NCI-H2029 treated with DMSO at 0.1 percent for 48 hours (cell line): ENCODE measurements at regions not wholly inside any gene's neighbourhood (a gene's known extent, or its start where the extent isn't known, plus 50 kb on each side); places are given as distances from the start of the nearest gene placed in this dataset.
"Not testable (repeated sequence)": the region's sequence is repeated elsewhere in the genome, so short reads cannot be mapped to it uniquely, and the experiment has no call there.

ENCODE experiments used
- DNase-seq: peaks from one replicate; lab custom pipeline; 2025; lab: John Stamatoyannopoulos, UW

DNA sequence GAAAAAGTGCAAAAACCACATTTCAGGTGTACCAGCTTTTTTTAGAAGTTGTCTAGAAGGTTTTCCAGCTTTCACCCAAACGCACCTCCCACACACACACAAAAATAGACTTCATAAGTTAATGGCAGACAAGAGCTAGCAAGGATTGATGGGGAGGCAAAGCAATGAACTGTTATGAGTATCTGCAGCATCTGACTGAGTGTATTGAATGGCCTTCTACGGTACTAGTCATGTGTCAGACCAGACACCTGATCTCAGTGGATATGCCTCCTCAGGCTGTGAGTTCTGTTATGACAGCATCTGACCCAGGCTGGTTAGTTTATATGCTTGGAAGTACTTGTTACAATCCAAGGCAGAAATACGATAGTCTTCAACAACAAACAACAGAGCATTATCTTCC is 406.1 kb upstream of the AUTS2 start:
- no peak for DNase-seq

DNA sequence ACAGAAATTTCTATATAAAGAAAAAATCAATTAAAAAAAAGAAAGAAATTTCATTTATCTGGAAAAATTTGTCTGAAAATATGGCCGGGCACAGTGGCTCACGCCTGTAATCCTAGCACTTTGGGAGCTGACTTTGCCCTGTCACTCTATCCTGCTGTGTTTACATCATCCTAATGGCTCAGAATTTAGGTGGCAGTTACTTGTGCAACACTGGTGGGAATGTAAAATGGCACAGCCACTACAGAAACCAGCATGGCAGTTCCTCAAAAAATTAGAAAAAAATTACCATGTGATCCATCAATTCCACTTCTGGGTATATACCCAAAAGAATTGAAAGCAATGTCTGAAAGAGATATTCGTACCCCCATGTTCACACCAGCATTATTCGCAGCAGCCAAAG is 405.2 kb upstream of the AUTS2 start:
- no peak for DNase-seq

DNA sequence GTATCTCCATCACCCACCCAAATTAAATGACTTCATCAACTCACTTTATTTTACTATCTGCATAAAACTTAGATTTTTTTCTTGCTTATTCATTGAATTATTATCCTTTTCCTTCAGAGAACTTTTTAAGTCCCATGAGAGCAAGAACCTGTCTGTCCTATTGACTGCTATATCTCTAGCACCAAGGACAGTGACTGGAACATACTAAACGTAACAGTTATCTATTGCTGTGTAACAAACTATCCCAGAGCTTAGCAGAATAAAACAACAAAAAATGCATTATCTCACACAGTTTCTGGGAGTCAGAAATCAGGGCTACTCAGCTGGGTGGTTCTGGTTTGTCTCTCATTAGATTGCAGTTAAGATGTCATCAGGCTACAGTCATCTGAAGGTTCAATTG is 401.7 kb upstream of the AUTS2 start:
- no peak for DNase-seq

DNA sequence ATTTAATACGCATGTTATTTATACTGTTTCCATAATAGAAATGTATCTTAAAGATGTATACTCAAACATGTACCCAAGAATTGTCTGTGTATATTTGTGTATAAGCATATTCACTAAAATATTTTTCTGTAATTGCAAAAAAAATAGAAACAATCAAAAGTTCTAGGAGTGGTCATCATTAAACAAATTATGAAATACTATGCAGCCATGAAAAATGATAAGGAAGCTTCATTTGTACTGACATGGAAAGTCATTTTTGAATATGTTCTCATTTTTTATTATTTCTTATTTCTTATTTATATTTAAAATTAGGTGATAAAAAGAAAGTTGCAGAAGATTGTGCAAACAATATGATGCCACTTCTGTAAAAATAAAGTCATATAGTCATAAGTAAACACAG is 400.0 kb upstream of the AUTS2 start:
- DNase-seq: no peak

DNA sequence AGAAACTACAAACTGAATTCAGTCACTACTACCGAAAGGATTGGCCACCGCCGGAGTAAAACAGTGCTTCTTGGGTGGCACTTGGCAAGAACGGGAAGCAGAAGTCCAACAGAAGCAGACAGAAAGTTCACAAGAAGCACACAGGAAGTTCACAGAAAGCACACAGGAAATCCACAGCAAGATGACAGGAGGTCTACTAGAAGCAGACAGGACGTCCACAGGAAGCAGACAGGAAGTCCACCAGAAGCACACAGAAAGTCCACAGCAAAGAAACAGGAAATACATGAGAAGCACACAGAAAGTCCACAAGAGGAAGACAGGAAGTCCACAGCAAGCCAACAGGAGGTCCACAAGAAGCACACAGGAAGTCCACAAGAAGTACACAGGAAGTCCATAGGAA is 399.2 kb upstream of the AUTS2 start:
- no peak for DNase-seq

DNA sequence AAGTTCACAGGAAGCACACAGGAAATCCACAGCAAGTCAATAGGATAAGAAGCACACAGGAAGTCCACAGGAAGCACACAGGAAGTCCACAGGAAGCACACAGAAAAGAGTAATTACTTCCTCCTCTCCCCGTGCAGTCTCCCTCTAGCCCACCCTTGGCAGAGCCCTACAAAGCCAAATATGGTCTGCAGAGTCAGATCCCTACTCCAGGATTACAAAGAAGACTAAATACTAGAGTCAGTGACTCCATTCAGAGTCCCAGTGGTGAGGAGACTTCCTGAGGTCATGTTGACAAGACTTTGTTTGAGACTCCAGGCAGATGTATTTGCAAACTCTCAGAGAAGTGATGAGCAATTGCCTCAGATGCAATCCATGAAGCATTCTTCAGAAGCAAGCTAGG is 398.6 kb upstream of the AUTS2 start:
- no peak for DNase-seq

DNA sequence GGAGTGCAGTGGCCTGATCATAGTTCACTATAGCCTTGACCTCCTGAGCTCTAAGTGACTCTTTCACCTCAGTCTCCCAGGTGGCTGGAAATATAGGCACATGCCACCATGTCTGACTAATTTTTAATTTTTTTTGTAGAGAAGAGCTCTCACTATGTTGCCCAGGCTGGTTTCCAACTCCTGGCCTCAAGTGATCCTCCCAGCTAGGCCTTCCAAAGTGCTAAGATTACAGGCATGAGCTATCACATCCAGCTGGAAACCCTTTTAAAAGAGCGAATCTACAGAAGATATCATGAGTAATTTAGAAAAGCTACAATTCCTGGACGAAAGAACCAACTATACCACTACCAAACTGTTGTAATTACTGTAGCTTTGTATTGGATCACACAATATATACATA is 394.4 kb upstream of the AUTS2 start:
- no peak for DNase-seq

DNA sequence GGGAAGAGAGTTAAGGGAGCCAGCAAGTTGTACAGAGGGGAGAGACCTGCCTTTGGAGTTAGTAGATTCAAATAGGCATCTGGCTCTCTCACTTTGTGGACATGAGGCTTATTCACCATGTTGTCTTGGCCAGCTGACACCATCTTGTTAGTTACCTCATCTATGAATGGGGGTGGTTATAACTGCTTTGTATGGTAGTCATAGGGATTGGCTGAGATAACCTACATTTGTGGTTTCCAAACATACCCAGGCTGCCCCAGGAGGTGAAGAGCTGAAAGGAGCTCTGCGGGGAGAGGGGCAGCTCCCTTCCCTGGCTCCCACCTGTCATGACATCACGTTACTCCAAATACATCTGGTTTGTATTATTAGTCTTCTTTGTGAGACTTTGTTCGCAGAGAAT is 393.3 kb upstream of the AUTS2 start:
- DNase-seq: no peak

DNA sequence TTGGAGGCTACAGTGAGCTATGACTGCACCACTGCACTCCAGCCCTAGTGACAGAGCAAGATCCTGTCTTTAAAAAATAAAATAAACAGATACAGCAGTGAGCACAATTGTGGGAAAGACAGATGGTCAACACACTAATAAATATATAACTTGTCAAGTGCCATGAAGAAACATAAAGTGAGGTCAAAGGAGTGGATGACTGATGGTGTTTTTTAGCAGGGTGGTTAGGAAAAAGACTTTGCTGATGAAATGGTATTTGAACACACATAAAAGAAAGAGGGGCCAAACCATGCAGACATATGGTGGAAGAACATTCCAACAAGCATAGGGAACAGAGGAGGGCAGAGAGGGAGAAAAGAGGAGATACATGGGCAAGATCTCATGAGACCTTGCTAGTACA is 392.7 kb upstream of the AUTS2 start:
- DNase-seq: no peak

DNA sequence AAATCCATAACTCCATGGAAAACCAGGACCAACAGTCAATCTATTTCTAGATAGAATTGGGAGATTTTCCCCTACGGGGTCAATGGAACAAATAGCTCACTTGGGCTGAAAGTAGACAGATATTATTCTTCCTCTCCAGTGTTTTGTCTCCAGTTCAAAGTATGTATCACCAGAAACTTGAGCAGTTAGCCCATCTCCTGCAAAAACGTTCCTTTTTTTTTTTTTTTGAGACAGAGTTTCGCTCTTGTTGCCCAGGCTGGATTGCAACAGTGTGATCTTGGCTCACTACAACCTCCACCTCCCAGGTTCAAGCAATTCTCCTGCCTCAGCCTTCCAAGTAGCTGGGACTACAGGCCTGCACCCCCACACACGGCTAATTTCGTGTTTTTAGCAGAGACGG is 390.0 kb upstream of the AUTS2 start:
- DNase-seq: no peak

DNA sequence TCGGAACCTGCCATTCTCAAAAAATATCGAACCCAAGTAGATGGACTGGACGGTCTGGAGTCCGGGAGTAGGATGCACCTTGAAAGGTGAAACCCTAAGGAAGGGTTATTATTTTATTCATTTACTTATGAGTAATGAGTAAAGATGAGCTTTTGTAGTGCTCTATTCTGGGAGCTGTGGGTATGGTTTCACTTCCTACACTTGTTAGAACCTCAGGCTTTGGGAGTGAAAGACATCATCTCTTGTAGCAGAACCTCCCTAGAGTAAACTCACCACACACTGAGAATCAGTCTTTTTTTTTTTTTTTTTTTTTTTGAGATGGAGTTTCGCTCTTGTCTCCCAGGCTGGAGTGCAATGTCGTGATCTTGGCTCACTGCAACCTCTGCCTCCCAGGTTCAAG is 389.4 kb upstream of the AUTS2 start:
- DNase-seq: no peak

DNA sequence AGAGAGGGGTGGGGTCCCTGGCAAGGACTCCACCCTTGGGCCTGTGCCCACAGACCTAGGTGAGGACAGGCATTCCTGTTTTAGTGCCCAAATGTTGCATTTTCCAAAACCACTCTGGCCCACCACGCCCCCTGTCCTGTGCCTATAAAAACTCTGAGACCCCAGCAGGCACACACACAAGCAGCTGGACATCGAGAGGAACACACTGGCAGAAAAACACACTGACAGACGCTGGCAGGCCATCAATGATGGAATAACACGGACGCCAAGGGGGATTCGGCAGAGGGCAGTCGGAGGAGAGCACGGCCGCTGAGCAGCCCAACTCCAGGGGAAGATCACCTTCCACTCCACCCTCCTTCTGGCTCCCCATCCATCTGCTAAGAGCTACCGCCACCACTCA is 386.9 kb upstream of the AUTS2 start:
- no peak for DNase-seq

DNA sequence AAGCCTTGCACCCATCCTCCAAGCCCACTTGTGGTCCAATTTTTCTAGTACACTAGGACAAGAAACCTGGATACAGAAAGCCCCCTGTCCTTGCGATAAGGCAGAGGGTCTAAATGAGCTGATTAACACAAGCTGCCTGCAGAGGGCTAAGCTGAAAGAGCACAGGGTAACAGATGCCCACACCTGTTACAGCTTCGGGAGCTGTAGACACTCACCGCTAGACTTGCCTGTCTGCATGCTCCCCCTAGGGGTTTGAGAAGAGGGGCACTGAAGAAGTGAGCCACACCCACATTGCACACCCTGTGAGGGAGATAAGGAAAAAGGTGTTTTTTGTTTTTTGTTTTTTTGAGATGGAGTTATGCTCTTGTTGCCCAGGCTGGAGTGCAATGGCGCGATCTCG is 386.5 kb upstream of the AUTS2 start:
- DNase-seq: no peak

DNA sequence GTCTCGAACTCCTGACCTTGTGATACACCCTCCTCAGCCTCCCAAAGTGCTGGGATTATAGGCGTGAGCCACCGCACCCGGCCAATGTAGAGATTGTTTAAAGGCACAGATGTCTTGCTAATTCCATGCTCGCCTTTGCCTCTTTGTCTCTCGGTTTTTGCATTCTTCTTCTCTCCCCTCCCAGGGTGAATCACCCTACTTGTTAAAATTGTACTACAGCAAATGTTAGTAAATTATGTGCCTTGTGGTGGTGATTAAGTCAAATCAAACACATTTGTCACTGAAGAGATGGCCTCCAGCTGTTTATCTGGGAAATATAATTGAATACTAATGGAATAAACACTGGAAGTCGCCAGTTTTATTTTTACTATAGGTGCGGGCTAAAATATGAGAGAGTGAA is 384.4 kb upstream of the AUTS2 start:
- no peak for DNase-seq

DNA sequence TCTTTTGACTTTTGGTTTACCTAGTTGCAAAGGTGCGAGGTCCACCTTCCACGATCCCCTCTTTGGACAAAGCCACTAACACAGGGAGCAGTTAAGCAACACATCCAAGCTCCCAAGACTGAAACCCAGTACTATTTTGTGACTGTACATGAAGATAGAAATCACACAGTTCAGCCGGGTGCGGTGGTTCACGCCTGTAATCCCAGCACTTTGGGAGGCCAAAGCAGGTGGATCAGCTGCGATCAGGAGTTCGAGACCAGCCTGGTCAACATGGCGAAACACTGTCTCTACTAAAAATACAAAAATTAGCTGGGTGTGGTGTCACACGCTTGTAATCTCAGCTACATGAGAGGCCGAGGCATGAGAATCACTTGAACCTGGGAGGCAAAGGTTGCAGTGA is 382.8 kb upstream of the AUTS2 start:
- DNase-seq: not testable (repeated sequence)

DNA sequence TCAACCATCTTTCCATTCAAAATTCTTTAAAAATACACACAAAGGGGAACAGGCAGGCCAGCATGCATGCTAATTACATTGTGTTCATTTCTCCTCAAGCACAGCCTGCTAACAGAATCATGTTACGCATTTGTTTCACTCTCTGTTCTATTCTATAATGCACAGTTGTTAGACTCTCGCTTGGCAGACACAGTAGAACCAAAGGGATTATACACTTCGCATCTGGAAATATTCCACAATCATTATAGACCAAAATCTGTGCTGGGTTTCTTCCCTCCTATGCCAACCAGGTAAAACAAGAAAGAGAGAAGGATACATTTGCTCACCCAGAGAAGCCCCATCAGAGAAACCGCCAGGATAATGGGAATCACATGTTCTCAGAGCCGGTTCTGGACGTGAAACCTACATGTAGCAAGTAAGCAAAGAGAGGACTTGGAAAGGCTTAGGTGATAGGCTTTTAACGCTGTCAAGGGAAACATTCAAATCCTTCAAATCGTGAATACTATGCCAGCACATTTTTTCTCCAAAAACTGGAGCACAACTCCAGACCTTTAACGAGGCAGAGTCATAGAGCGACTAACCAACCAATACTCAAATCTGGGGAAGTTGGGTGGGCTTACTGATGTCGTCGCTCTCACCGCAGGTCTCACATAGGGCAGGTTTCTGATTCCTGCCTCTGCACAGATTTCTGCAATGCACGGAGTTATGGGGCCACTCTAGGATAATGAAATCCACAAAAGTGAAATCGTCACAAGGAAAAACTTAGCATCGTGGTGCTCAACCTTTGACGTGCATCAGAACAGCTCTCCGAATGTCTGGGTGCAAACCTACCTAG is 380.5 kb upstream of the AUTS2 start:
- no peak for DNase-seq

DNA sequence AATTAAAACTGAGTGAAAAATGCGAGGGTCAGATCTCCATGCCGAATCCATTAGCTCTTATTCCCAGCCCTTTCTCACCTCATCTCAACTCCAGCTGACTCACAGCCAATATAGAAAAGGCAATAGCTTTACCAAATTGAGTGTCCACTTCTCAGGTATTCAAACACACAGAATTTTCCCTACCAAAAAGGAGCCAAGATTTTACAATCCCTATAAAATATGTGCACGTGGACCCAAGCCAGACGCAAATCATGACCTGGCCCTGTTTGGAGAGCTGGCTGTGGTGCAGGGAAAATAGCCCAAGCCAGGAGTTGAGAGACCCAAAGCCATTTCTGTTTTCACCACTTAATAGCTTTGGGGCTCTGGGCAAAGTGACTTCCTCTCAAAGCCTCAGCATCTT is 379.7 kb upstream of the AUTS2 start:
- no peak for DNase-seq

DNA sequence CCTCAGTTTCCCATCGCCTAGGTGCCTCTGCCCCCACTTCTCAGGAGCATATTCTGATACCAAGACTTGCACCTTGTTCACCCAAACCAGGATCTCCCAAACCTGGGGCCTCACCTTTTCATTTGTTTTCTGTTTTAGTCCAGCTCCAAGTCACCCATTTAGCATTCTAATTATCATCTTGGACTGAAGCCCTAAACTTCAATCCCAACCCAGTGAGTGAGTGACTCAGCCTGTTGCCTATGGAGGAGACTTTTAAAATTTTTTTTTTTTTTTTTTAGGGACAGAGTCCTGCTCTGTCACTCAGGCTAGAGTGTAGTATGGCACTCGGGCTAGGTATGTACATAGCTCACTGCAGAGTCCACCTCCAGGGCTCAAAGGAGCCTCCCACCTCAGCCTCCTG is 378.9 kb upstream of the AUTS2 start:
- DNase-seq: no peak

DNA sequence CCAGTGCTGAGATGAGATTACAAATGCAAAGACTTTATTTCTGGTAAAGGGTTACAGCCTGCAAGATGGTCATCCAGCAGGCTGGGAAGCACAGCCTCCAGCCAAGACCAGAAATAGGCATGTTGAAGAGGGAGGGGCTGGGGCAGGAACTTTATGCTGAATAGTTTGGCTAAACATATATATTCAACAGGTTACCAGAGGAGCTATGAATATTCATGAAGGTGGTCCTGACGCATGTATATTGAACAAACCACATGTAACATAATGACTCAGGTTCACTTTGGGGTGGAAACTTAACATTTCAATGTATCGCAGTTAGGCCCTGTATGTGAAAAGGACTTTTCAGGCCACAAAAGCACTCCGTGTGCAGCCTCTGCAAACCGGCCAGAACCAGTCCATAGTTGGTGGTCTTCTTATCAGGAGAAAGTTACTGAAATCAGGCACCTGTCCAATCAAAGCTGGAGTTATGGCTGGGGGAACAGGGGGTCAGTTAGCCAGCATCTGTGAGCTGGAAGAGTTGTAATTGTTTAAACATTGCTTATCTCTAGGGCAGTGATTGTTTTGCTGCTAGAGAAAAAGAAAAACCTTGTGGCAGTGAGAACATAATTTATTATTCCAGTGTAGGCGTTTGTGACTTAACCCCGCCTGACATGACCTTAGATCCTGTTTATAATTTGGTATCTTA is 372.9 kb upstream of the AUTS2 start:
- DNase-seq: no peak

DNA sequence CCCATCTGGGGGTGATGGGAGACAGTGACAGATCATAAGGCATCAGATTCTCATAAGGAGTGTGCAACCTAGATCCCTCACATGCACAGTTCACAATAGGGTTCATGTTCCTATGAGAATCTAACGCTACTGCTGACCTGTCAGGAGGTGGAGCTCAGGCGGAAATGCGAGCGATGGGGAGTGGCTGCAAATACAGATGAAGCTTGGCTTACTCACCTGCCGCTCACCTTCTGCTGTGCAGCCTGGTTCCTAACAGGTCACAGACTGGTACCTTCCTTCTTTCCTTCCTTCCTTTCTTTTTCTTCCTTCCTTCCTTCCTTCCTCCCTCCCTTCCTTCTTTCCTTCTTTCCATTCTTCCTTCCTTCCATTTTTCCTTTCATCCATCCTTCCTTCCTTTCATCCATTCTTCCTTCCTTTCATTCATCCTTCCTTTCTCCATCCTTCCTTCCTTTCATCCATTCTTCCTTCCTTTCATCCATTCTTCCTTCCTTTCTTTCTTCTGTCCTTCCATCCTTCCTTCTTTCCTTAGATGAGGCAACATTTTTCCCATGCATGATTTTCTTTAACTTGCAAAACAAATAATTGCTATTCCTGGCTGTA is 370.0 kb upstream of the AUTS2 start:
- no peak for DNase-seq

DNA sequence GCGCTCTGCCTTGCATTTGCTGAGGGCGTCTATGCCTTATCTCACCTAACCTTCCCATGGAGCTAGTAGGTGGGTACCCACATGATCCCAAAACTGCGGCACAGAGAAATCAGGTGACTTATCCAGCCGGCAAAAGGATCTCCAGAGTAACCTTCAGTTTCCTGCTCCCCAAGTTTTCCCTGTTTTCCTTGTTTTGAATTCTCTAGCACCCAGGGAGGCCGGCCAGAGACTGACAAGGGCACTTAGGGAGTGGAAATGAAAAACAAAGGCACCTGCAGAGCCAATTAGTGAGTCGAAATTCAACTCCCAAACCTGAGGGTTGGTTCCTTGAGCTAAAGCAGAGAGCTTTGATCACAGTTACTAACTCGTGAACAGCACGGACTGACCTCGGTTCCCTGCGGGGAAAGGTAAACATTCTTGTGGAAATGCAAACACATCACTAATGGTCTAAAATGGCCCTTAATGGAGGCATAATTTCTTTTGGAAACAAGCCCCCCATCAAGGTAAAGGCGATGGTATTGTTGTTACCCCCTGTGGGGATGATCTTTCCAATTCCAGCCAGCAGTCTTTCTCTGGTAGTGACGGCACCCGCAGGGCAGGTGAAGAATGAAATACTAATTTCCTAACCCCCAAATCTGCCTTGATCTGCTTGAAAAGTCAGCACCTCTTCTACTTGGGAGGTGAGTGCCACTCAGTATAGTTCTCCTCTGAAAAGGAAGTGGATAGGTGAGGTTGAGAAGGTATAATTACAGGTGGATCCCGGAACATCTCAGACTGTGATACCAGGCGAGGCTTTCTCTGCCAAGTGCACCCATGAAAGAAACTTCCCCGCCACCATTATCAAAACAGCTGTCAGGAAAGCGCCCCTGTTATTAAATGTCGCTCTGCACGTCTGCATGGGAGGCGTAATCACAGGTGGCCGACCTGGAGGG is 365.6 kb upstream of the AUTS2 start:
- DNase-seq: peak; percentile 85

DNA sequence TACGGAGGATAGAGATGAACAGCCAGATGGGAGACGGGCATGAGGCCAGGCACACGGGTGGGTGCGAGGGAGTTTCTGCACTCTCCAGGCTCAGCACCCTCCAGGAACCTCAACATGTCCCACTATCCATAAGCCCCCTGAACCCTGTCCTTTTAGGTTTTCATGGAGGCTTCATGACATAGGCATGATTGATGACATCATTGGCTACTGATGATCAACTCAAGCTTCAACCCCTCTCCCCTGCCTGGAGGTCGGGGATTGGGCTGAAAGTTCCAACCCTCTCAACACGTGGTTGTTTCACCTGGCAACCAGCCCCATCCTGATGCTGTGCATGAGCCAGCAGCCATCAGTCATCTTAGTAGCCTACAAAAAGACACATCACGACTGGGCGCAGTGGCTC is 360.7 kb upstream of the AUTS2 start:
- no peak for DNase-seq
